Adrenal gland (tissue), 9 donors: ENCODE measurements at regions not wholly inside any gene's neighbourhood (a gene's known extent, or its start where the extent isn't known, plus 50 kb on each side); places are given as distances from the start of the nearest gene placed in this dataset.

Experiments
- DNase-seq, 7 donors: peaks; one replicate each; pipeline ENCODE4 v3.0.0-alpha.2; 2019 to 2020
- H3K27ac ChIP-seq, 5 donors: fragments of 200-600 bp; sonication (generic) in 4 of 5; 1 replicate in 3 of 5; 2 replicates in 2 of 5; pipeline versions ENCODE4 v1.5.1 to v1.8.0; 2016 to 2020; ENCODE audit warnings: mild to moderate bottlenecking in 1 of 5
- H3K27me3 ChIP-seq: fragments of 200-600 bp; 2 replicates; pipeline ENCODE4 v1.8.0; 2021
- H3K36me3 ChIP-seq, 2 donors: fragments of 200-600 bp; replicated peaks in 1 of 2; 1 replicate in 1 of 2; 2 replicates in 1 of 2; pipeline versions ENCODE4 v1.5.1 to v1.8.0; 2018 to 2022
- H3K4me1 ChIP-seq, 2 donors: fragments of 200-600 bp; replicated peaks in 1 of 2; 1 replicate in 1 of 2; 2 replicates in 1 of 2; pipeline versions ENCODE4 v1.5.1 to v1.8.0; 2018 to 2021
- H3K4me3 ChIP-seq, 4 donors: fragments of 200-600 bp; sonication (generic) in 3 of 4; one replicate each; pipeline ENCODE4 v1.5.1; 2016 to 2018
- H3K9me3 ChIP-seq, 3 donors: fragments of 200-600 bp; sonication (generic) in 1 of 3; replicated peaks in 1 of 3; 1 replicate in 2 of 3; 2 replicates in 1 of 3; pipeline versions ENCODE4 v1.5.1 to v1.8.0; 2016 to 2021
- POLR2A ChIP-seq, 2 donors: fragments of 450-650 bp; IDR thresholded peaks; one replicate each; pipeline ENCODE4 v1.6.1; 2017; ENCODE audit warnings: antibody characterized with exemption in 2 of 2, mild to moderate bottlenecking in 2 of 2, moderate library complexity in 1 of 2
- WGBS, 4 donors: extraction: QIAGEN DNeasy Blood & Tissue Kit in 2 of 4; methylation state at CpG; one replicate each; pipeline versions ENCODE4 v1.1.5 to v1.1.7; 2013 to 2017; 5-methylcytosine and 5-hydroxymethylcytosine counted together
- intact Hi-C, 2 donors: fragments of 100-400 bp; cut with DNase I; formaldehyde crosslinking; loops; one replicate each; pipeline versions ENCODE4 v1.14.1 to v1.15.0; 2022 to 2023
- TF ChIP-seq, protein P1 (sequence below), 6 experiments: fragments of 450-650 bp in 4 of 6; fragments of 200-600 bp in 2 of 6; sonication (generic) in 1 of 6; IDR thresholded peaks; 1 replicate in 5 of 6; 2 replicates in 1 of 6; pipeline versions ENCODE4 v1.5.1 to v1.8.0; 2016 to 2021; ENCODE audit warnings: antibody characterized with exemption in 6 of 6, mild to moderate bottlenecking in 2 of 6, moderate library complexity in 1 of 6
- donor health status: healthy with polysubstance abuse.
- donor health status: Bipolar disorder and iron deficiency.
- donor health status: DM: yes; HTN: yes; CAD: no.
- donor health status: DM: no; HTN: no; CAD: no.
- donor health status: DM: no; HTN: no; CAD: no.

- intact Hi-C loops = no loop called here
- no peaks in the 10 kb centered on the region for H3K9me3 ChIP-seq
- 81 to 98% (median 89%) methylated on average over 2 of the region's 2 CpGs for WGBS, 4 donors
- TF ChIP-seq, protein P1, sequence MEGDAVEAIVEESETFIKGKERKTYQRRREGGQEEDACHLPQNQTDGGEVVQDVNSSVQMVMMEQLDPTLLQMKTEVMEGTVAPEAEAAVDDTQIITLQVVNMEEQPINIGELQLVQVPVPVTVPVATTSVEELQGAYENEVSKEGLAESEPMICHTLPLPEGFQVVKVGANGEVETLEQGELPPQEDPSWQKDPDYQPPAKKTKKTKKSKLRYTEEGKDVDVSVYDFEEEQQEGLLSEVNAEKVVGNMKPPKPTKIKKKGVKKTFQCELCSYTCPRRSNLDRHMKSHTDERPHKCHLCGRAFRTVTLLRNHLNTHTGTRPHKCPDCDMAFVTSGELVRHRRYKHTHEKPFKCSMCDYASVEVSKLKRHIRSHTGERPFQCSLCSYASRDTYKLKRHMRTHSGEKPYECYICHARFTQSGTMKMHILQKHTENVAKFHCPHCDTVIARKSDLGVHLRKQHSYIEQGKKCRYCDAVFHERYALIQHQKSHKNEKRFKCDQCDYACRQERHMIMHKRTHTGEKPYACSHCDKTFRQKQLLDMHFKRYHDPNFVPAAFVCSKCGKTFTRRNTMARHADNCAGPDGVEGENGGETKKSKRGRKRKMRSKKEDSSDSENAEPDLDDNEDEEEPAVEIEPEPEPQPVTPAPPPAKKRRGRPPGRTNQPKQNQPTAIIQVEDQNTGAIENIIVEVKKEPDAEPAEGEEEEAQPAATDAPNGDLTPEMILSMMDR (IDR thresholded peaks at IDR 0.05) = no peak
- no peak for TF ChIP-seq POLR2A (IDR thresholded peaks at IDR 0.05)
- no peaks in the 10 kb centered on the region for H3K27me3 ChIP-seq
- DNase-seq = no peak
- H3K4me1 ChIP-seq = no peaks in the 10 kb centered on the region
- no peaks in the 10 kb centered on the region for H3K36me3 ChIP-seq
- no peak overlapping the region for H3K4me3 ChIP-seq
- no peak overlapping the region for H3K27ac ChIP-seq
Measured at GRCh38 chr12:24084800-24085199, 135.3 kb upstream of the SOX5 start.

DNA sequence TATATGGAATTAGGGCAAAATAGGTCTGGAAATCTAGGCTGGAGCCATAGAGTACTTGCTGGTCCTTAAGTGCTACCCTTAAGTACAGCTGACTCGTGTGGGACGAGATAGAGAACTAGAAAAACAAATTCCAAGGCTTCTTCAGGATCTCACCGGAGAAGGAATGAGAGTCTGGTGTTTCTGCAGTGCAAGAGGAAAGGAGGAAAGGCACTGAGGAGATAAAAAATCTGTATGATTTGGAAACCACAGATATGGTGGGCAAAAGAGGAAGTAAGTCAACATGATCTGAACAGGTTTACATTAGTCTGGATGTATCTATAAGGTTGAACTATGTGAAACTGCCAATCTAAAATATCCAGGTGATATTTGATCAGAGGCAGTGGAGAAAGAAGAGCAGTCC lies 134.4 kb upstream of the SOX5 start:
- TF ChIP-seq, protein P1 (IDR thresholded peaks at IDR 0.05) = no peak
- no peak for TF ChIP-seq POLR2A (IDR thresholded peaks at IDR 0.05)
- intact Hi-C loops = no loop called here
- no peak for DNase-seq
- 55 to 61% (median 60%) methylated on average over 3 of the region's 3 CpGs for WGBS, 4 donors
- no peaks in the 10 kb centered on the region for H3K4me1 ChIP-seq
- H3K4me3 ChIP-seq = no peak overlapping the region
- H3K9me3 ChIP-seq = no peaks in the 10 kb centered on the region
- no peaks in the 10 kb centered on the region for H3K36me3 ChIP-seq
- no peak overlapping the region for H3K27ac ChIP-seq
- H3K27me3 ChIP-seq = no peaks in the 10 kb centered on the region

- intact Hi-C loops = no loop called here
- Histone ChIP-seq H3K4me1 (no peaks in the 10 kb centered on the region), H3K27me3 (no peaks in the 10 kb centered on the region), H3K36me3 (no peaks in the 10 kb centered on the region), H3K4me3 (no peak overlapping the region), H3K27ac (no peak overlapping the region), H3K9me3 (no peaks in the 10 kb centered on the region)
- TF ChIP-seq, protein P1 (IDR thresholded peaks at IDR 0.05) = no peak
- no peak for TF ChIP-seq POLR2A (IDR thresholded peaks at IDR 0.05)
- DNase-seq = no peak
- 67 to 75% (median 70%) methylated on average over 7 of the region's 7 CpGs for WGBS, 4 donors
Measured at GRCh38 chr12:24081606-24082005, 132.1 kb upstream of the SOX5 start.

- TF ChIP-seq, protein P1 (IDR thresholded peaks at IDR 0.05) = no peak
- TF ChIP-seq POLR2A (IDR thresholded peaks at IDR 0.05) = no peak
- Histone ChIP-seq H3K9me3 (no peaks in the 10 kb centered on the region), H3K27me3 (no peaks in the 10 kb centered on the region), H3K27ac (no peak overlapping the region), H3K4me1 (no peaks in the 10 kb centered on the region), H3K4me3 (no peak overlapping the region), H3K36me3 (no peaks in the 10 kb centered on the region)
- no peak for DNase-seq
- 64 to 81% (median 68%) methylated on average over 4 of the region's 4 CpGs for WGBS, 4 donors
- intact Hi-C loops = no loop called here
Measured at GRCh38 chr12:24081092-24081529, 131.6 kb upstream of the SOX5 start.
